GM18909 (cell line): ENCODE measurements at regions not wholly inside any gene's neighbourhood (a gene's known extent, or its start where the extent isn't known, plus 50 kb on each side); places are given as distances from the start of the nearest gene placed in this dataset.
"Not testable (repeated sequence)": the region's sequence is repeated elsewhere in the genome, so short reads cannot be mapped to it uniquely, and the experiment has no call there.

Experiments
- ATAC-seq: cut with Tn5 transposase; IDR thresholded peaks from one replicate; pipeline ENCODE4 v1.9.1; 2021; ENCODE audit warnings: mild to moderate bottlenecking; ENCODE audit not compliant: unreplicated experiment, poor library complexity

DNA sequence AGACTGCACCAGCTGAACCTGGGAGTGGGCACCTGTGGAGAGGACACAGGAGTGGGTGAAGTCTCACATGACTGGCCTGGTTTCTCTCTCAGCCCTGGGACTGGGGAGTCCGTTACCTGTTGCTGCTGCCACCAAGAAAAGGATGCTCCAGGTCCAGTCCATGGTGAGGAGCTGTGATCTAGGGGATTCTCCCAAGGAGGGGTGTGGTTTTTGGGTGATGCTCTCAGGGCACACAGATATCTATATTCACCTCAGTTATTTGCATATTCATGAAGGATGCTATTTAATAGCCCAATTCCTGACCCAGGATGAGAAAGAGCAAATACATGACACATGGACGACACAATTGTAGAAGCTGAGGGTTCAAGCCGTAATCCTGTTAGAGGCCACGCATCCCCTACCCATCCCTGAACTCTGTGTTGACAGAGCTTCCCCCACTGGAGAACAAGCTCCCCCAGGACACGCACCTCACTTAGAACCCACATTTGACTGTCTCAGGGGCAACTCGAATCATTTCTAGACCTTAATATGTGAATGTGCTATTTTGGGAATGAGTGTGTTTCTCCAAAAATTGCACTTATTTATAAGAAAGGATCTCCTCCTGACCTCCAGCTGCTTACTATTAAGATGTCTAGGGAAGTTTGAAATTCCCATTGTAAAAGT, 658.9 kb downstream of the TMEM121 start:
- not testable (repeated sequence) for ATAC-seq

DNA sequence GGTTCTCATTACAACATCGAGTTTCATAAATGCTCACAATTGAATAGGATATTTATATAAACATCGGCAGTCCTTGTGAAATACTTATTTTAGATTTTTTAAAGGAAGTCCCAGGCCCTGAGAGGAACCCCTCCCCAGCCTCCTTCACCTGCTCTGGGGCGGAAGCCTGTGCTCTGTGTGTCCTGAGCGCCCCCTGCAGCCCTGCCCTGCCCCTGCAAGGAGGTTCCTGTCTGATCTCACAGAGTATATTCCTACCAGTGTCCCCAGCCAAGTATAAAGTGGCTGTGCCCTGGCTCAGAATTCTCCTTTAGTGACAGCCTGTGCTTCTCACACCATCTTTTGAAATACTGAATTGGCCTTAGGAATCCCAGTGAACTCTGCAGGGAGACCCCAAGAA, 659.5 kb downstream of the TMEM121 start:
- no peak for ATAC-seq

DNA sequence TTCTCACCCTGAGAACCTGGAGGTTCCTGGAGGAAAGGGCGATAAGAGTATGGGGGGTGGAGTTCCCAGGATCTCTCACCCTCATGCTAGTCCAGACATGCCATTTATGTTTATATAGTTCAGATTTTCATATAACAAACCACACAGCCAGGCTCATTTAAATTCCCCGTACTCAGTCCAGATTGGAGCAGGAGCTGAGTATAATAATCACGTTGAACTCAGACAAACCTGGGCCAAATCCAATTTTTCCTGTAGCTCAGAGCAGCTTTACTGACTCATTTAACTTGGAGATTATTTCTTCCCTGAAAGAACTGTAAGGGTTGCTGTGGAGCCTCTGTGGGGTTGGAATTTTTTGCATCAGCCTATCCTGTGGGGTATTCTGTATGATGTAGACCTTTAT, 660.8 kb downstream of the TMEM121 start:
- no peak for ATAC-seq

DNA sequence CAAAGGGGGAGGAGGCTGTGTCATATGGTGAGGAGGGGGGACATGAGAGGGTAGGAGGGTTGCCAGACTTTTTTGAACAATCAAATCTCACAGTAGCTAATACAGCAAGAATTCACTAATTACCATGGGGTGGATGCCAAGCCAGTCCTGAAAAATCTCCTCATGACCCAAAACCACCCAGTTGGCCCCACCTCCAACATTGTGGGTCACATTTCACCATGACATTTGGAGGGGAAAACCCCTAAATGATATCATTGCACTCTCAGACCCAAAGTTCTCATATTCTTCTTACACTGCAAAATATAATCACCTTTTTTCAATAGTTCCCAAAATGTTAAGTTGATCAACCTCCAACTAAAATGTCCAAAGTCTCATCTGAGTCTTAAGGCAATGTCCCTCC, 666.3 kb downstream of the TMEM121 start:
- not testable (repeated sequence) for ATAC-seq

DNA sequence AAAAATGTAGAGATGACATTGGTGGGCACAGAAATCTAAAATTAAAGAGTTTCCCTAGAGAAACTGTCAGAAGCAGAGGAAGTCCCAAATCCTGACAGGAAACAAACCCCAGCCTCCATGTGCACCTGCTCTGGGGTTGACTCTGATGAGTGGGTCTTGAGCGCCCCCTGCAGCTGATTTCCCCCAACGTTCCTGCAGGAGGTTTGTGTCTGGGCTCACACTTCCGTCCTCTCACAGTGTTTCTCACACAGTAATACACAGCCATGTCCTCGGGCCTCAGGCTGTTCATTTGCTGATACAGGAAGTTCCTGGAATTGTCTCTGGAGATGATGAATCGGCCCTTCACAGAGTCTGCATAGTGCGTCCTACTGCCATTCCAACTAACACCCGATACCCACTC, 670.1 kb downstream of the TMEM121 start:
- not testable (repeated sequence) for ATAC-seq

DNA sequence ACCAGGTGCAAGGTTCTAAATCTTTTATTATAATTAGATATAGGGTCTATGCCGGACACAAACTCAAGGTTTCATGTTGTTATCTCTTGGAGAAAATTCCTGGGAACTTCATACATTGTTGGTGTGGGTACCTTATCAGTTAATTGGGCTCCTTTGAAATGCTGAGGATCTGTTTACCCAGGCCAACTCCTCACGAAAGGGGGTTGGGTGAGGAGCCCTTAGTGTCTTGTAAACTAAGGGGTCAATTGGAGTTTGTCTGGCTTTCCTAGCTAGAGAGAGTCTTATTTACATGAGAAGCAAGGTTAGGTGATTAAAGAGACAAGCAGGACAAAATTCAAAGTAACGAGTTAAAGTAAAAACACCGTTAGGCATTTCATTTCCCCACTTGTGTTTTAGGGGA, 670.9 kb downstream of the TMEM121 start:
- ATAC-seq, result not testable (repeated sequence)

DNA sequence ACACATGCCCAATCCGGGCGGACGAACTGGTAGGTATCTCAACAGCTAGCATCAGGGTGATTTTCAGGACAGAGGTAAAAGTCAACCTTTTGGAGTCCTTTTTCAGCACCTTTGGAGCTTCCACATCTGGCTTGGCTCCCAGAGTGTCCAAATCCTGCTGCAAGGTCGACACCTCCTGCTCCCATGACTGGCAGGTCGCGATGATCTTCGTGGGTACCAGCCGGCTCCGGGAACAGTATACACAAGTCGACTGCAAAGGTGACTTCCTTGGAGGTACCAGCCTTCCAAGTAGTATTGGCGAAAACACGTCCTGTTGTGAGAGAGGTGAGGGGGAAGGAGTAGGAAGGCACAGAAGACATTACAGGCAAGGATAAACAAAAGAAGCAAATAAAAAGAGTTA, 672.7 kb downstream of the TMEM121 start:
- ATAC-seq, result no peak

DNA sequence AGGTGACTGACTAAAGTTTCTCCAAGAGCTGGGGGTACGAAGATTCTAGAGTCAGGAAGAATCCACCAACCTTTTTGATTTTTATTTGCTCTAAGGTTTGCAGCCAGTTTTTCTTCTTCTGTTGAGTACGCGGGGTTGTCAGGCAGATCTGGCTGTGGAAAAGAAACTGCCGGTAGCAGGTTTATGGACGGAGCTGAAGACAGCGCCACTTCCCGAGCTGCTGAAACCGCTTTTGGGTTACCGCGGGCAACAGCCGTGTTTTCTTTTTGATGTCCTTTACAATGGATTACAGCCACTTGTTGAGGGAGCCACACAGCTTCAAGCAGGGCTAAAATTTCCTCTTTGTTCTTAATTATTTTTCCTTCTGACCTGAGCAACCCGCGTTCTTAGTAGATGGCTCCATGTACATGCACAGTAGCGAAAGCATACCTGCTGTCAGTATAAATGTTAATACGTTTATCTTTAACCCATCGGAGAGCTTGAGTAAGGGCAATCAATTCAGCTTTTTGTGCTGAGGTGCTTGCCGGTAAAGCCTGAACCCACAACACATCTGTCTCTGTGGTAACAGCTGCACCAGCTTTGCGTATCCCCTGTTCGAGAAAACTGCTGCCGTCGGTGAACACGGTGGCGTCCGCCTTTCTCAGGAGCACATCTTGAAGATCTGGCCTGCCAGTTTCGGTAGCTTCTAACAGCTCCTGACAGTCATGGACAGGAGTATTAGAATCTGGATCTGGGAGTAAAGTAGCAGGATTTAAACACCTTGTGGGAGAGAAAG, 674.3 kb downstream of the TMEM121 start:
- ATAC-seq, result no peak

DNA sequence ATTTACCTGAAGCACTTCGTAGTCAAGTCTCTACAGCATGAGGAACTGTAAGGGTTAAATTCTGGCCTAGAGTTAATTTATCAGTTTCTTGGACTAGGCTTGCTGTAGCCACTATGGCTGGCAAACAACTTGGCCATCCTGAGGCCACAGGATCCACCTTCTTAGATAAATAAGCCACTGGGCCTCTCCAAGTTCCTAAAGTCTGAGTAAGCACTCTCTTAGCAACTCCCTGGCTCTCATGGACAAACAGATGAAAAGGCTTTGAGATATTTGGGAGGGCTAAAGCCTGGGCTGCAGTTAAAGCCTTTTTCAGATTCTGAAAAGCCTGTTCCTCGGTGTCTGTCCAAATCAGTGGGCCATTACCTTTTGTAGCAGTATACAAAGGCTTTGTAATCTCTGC, 675.0 kb downstream of the TMEM121 start:
- ATAC-seq, result no peak

DNA sequence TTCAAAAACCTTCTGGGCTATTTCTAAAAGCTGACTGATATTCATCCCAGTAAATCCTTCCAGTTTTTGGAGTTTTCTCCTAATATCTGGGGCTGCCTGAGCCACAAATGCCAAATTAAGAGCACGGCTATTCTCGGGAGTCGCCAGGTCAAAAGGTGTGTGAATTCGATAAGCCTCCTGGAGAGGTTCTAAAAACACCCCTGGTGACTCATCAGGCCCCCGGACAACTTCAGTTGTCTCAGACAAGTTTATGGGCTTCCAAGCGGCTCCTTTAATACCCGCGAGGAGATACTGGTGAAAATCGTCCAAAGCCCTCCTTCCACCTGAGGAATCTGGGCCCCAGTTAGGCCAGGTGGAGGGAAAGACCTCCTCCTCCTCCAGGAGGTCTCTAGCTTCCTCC, 677.1 kb downstream of the TMEM121 start:
- no peak for ATAC-seq

DNA sequence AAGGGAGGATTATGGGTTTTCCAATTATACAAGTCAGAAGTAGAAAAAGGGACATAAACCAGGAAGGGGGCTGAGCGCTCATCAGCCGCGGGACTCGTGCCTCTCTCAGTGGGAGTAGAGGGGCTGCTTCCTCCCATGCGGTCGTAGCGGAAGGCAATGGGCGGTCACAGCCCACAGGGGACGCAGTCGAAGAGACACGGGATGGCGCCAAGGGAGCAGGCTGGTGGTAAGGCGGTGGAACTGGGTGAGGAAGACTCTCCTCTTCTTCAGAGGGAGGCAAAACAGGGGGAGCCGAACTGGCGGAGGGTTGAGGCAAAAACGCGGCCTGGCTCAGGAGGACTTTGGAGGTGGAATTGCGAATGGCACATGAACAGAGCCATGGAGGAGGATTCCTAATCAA, 677.7 kb downstream of the TMEM121 start:
- no peak for ATAC-seq

DNA sequence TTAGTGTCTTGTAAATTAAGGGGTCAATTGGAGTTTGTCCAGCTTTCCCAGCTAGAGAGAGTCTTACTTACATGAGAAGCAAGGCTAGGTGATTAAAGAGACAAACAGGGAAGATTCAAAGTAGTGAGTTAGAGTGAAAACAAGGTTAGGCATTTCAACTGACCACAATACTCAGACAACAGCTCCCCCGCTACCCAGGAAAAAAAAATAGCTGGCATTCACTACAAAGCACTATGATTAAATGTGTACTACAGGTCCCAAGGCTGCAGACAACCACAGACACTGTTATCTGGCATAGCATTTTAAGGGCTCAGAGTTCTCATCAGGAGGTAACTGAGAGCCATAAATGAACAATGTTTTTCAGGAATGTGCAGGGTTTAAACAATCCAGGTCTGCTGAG, 680.9 kb downstream of the TMEM121 start:
- ATAC-seq, result no peak

DNA sequence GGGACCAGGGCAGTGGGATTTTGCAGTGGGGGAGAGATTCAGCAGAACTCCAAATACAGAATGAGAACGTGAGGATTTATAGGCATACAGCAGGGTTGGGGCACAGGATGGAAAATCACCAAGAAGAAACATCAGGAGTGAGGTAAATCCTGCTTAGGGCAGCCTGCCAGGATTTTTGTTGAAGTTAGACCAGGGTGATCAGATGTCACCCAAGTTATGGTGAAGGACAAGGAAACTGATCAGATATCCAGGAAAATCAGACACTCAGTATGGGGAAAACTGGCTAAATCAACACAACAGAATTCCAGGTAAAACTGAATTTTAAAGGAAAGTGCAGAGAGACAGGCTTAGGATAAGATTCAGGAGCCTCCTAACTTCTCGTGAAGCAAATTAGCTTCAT, 682.4 kb downstream of the TMEM121 start:
- no peak for ATAC-seq

DNA sequence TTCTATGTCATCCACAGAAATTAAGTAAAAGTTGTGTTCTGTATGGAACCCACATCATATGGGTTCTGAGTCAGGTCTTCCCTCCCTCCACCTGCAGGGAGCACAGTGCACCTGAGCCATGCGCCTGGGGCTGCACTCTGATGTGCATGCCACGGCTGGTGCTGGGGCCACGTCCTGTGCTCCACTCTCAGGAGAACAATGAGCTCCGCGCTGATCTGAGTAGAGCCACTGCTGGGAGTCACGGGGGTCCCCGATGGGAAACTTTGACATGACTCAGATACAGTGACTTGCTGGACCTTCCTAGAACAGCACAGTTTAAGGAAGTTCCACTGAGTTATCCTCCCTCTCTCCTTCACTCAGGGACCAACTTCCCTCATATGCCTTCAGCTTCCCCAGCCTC, 683.4 kb downstream of the TMEM121 start:
- ATAC-seq, result no peak

DNA sequence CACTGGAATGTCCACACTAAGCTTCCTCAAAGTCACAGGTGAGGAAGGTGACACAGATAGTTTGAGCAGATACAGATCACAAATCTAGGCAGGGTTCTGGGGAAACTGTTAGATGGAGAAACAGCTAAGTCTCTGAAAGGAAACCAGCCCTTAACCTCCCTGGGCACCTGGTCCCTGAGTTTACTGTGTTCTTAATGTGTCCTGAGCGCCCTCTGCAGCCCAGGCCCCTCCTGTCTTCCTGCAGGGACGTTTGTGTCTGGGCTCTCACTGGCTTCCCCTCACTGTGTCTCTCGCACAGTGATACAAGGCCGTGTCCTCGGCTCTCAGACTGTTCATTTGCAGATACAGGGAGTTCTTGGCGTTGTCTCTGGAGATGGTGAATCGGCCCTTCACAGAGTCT, 684.3 kb downstream of the TMEM121 start:
- ATAC-seq, result no peak

DNA sequence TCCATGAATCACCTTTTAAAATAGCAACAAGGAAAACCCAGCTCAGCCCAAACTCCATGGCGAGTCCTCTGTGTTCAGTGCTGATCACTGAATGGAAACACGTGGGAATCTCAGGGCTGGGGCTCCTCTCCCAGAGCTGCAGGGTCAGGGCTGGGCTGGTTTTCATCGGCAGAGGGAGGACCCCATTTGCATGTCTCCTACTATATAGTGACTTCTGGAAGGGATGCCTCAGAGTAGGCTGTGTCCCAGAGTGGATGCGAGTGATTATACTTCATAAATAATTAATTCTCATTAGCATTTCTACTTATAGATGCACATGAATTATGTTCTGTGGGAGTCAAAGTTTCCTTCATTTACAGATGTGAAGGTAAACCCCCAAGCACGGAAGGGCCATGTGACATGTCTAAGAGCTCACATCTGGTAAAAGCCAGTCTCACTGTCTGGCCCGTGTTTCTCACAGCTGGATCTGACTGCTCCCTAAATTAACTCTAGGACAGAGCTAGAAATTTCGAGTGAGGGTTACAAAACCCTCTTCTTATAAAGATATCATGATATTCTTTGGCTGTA, 685.0 kb downstream of the TMEM121 start:
- no peak for ATAC-seq

DNA sequence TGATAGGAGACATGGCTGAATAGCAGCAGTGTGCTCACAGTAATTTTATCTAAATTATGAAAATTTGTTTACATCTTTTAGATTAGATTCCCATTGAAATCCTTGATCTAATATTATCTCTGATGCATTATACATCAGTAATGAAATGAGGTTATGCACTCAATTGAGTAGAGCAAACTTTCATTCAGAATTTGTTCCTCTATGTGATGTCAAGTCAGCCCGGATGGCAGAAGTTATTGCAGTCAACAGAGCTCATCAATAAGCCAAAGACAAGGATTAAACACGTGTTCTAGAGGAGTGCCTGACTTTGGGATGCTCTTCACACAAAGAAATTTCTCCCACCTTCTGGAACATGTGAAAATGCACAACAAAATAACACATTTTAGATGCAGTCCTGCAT, 688.8 kb downstream of the TMEM121 start:
- ATAC-seq, result no peak

DNA sequence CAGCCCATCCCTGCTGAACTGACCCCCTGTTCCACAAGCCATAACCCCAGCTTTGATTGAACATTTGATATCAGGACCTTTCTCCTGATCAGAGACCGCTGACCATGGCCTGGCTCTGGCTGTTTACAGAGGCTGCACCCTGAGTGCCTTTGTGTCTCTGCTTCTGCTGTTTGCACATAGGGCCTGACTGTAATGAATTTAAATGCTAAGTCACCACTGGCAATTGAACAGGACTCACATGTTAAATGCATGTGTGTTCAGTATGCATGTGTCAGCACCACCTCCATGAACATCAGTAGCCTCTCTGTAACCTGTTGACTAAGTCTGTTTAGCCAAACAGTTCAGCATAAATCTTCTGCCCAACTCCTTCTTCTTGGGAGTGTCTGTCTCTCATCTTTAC, 690.3 kb downstream of the TMEM121 start:
- ATAC-seq, result no peak

DNA sequence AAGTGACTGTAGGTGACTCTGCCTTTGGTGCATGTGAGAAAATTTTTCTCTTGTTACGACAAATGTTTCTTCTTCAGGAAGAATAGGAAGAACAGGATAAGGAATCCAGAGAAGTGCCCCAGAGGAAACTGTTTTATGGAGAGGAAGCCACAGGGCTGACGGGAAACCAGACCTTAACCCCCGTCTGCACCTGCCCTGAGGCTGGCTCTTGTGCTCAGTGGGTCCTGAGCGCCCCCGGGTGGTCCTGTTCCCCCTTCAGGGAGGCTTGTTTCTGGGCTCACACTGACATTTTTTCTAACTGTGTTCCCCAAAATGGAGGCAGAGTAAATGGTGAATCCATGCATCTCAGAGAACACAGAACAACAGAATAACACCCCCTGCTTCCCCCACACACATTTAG, 691.8 kb downstream of the TMEM121 start:
- ATAC-seq, result no peak

DNA sequence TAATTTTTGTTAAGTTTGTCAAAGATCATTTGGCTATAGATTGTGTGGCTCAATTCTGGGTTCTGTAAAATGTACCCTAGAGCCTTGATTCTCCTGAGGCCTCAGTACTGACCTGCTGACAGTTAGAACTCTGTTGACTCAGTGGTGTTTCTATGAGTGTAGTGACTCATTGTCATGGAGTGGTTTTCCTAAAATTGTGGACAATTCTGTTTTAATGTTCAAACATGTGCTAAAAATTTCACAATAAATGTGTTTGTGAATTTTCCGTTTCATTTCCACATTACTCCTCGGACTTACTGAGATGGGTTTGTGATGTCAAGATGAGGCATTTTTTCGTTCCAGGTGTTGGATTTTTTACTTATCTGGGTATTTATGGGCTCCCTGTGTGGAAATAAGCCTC, 695.9 kb downstream of the TMEM121 start:
- no peak for ATAC-seq

DNA sequence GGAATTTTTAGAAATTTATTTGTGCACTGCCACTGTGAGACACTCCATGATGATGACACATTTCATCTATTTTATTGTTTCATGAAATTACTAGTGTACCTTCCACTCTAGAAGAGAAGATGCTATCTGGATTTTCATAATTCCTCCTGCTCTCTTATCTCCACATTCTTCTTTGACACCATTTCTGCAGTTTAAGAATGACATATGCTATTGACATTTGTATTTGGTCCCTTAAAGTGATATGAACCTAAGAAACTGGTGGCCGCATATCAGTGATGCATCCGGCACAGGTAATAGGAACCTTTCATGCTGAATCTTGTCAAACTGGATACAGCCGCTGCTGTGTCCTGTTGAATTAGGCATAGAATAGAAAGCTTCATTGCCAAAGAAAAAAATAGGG, 696.3 kb downstream of the TMEM121 start:
- no peak for ATAC-seq

DNA sequence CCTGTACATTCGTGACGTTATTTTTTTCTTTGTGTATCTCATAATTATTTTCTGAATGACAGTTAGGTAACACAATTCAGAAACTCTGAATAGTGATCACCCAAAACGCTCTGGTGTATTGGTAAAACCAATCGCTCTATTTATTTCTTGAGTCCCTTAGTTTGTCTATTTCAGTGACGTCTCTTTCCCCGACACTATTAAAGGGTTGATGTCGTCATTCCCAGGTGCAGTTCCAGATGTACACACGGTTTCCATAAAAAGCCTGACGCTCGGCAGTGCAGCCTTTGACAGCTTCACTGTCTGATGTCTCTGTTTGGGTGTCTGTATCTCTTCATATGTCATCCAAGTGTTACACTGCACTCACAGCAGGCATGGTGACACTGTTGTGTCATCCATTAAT, 701.4 kb downstream of the TMEM121 start:
- no peak for ATAC-seq
